H7 (cell line): ENCODE measurements at regions not wholly inside any gene's neighbourhood (a gene's known extent, or its start where the extent isn't known, plus 50 kb on each side); places are given as distances from the start of the nearest gene placed in this dataset.
"Not testable (repeated sequence)": the region's sequence is repeated elsewhere in the genome, so short reads cannot be mapped to it uniquely, and the experiment has no call there.

Source experiments
- DNase-seq: peaks from one replicate; pipeline ENCODE4 v3.0.0; 2012
- H3K27me3 ChIP-seq: 2 replicates; pipeline ENCODE4 v1.6.0; 2011; ENCODE audit warnings: mild to moderate bottlenecking, low read length; ENCODE audit not compliant: control insufficient read depth, insufficient read depth
- H3K36me3 ChIP-seq: replicated peaks from 2 replicates; pipeline ENCODE4 v1.5.1; 2011; ENCODE audit warnings: low read length; ENCODE audit not compliant: control insufficient read depth, insufficient read depth
- H3K4me3 ChIP-seq: 2 replicates; pipeline ENCODE4 v1.5.1; 2011; ENCODE audit warnings: low read depth, mild to moderate bottlenecking, control low read depth, low read length, moderate library complexity; ENCODE audit not compliant: insufficient read depth

- H3K27me3 ChIP-seq, H3K4me3 ChIP-seq, DNase-seq, H3K36me3 ChIP-seq: not testable (repeated sequence)
These were observed 228.1 kb upstream of the AKR1E2 start for GRCh38 chr10:4597898-4598297.

GRCh38 chr10:4596951-4597350 is 229.1 kb upstream of the AKR1E2 start:
- H3K36me3 ChIP-seq: no peaks in the 10 kb centered on the region
- H3K27me3 ChIP-seq: no peaks in the 10 kb centered on the region
- no peak for DNase-seq
- no peak overlapping the region for H3K4me3 ChIP-seq

GRCh38 chr10:4595719-4596319 is 230.2 kb upstream of the AKR1E2 start:
- Histone ChIP-seq H3K27me3 (no peaks in the 10 kb centered on the region), H3K4me3 (no peak overlapping the region), H3K36me3 (no peaks in the 10 kb centered on the region)
- DNase-seq: no peak

GRCh38 chr10:4590807-4591206 is 235.2 kb upstream of the AKR1E2 start:
- Histone ChIP-seq H3K27me3 (no peaks in the 10 kb centered on the region), H3K36me3 (no peaks in the 10 kb centered on the region), H3K4me3 (no peak overlapping the region)
- no peak for DNase-seq

GRCh38 chr10:4588824-4589223 is 237.2 kb upstream of the AKR1E2 start:
- Histone ChIP-seq H3K27me3 (no peaks in the 10 kb centered on the region), H3K36me3 (no peaks in the 10 kb centered on the region), H3K4me3 (no peak overlapping the region)
- no peak for DNase-seq

GRCh38 chr10:4587466-4587865 is 238.5 kb upstream of the AKR1E2 start:
- no peak overlapping the region for H3K4me3 ChIP-seq
- no peak for DNase-seq

GRCh38 chr10:4586776-4587175 is 239.2 kb upstream of the AKR1E2 start:
- no peak for DNase-seq
- no peaks in the 10 kb centered on the region for H3K36me3 ChIP-seq
- H3K27me3 ChIP-seq: no peaks in the 10 kb centered on the region
- H3K4me3 ChIP-seq: no peak overlapping the region

More at GRCh38 chr10:4587466-4587865, 238.5 kb upstream of the AKR1E2 start:
- H3K27me3 ChIP-seq: no peaks in the 10 kb centered on the region
- no peaks in the 10 kb centered on the region for H3K36me3 ChIP-seq

- H3K4me3 ChIP-seq: no peak overlapping the region
- H3K36me3 ChIP-seq: no peaks in the 10 kb centered on the region
- no peaks in the 10 kb centered on the region for H3K27me3 ChIP-seq
- DNase-seq: no peak
These were observed 244.1 kb upstream of the AKR1E2 start for GRCh38 chr10:4581929-4582328.

GRCh38 chr10:4579844-4580243 is 246.2 kb upstream of the AKR1E2 start:
- Histone ChIP-seq H3K36me3 (no peaks in the 10 kb centered on the region), H3K27me3 (no peaks in the 10 kb centered on the region), H3K4me3 (no peak overlapping the region)
- DNase-seq: no peak

GRCh38 chr10:4576206-4576605 is 249.8 kb upstream of the AKR1E2 start:
- no peak for DNase-seq
- H3K4me3 ChIP-seq: no peak overlapping the region
- H3K27me3 ChIP-seq: no peaks in the 10 kb centered on the region
- no peaks in the 10 kb centered on the region for H3K36me3 ChIP-seq

GRCh38 chr10:4569151-4569550 is 256.9 kb upstream of the AKR1E2 start:
- Histone ChIP-seq H3K27me3 (no peaks in the 10 kb centered on the region), H3K36me3 (no peaks in the 10 kb centered on the region), H3K4me3 (no peak overlapping the region)
- no peak for DNase-seq

- Histone ChIP-seq H3K4me3 (no peak overlapping the region), H3K36me3 (no peaks in the 10 kb centered on the region), H3K27me3 (no peaks in the 10 kb centered on the region)
- no peak for DNase-seq
These were observed 257.3 kb upstream of the AKR1E2 start for GRCh38 chr10:4568731-4569130.

- DNase-seq: no peak
- Histone ChIP-seq H3K4me3 (no peak overlapping the region), H3K27me3 (no peaks in the 10 kb centered on the region), H3K36me3 (no peaks in the 10 kb centered on the region)
These were observed 257.9 kb upstream of the AKR1E2 start for GRCh38 chr10:4568086-4568485.

GRCh38 chr10:4567637-4568036 is 258.4 kb upstream of the AKR1E2 start:
- H3K36me3 ChIP-seq: no peaks in the 10 kb centered on the region
- DNase-seq: no peak
- H3K4me3 ChIP-seq: no peak overlapping the region
- no peaks in the 10 kb centered on the region for H3K27me3 ChIP-seq

- no peak overlapping the region for H3K4me3 ChIP-seq
- H3K36me3 ChIP-seq: no peaks in the 10 kb centered on the region
- no peak for DNase-seq
- no peaks in the 10 kb centered on the region for H3K27me3 ChIP-seq
These were observed 260.0 kb upstream of the AKR1E2 start for GRCh38 chr10:4566011-4566410.

- no peak for DNase-seq
- H3K27me3 ChIP-seq: no peaks in the 10 kb centered on the region
These were observed 264.7 kb upstream of the AKR1E2 start for GRCh38 chr10:4561296-4561695.

More at GRCh38 chr10:4561296-4561695, 264.7 kb upstream of the AKR1E2 start:
- Histone ChIP-seq H3K36me3 (no peaks in the 10 kb centered on the region), H3K4me3 (no peak overlapping the region)
